GM19025 (cell line): ENCODE measurements at regions not wholly inside any gene's neighbourhood (a gene's known extent, or its start where the extent isn't known, plus 50 kb on each side); places are given as distances from the start of the nearest gene placed in this dataset.
"Not testable (repeated sequence)": the region's sequence is repeated elsewhere in the genome, so short reads cannot be mapped to it uniquely, and the experiment has no call there.

Source experiments
- ATAC-seq: cut with Tn5 transposase; IDR thresholded peaks from one replicate; pipeline ENCODE4 v1.9.1; 2021; ENCODE audit warnings: mild to moderate bottlenecking, low read depth, moderate library complexity; ENCODE audit not compliant: unreplicated experiment

- ATAC-seq, result not testable (repeated sequence)
Measured at GRCh38 chr18:1097991-1098735, 193.5 kb downstream of the ADCYAP1 start.

DNA sequence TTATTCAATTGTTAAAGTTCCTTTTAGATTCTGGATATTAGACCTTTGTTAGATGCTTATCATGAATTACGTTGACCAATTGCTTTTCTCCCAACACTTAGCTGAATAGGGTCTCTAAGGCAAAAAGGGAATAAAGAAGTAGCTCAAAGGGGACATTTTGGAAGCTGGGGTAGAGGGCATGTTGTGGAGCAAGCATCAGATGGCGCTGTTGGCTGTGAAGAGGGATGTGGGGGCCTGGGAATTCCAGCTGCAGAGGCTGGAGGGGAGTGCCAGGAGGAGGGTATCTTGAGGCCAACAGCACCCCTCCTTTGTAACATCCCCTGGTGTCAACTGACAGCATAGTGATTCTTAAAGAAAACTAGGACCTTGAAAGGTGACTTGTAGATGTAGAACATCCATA lies 198.2 kb downstream of the ADCYAP1 start:
- ATAC-seq, result no peak

DNA sequence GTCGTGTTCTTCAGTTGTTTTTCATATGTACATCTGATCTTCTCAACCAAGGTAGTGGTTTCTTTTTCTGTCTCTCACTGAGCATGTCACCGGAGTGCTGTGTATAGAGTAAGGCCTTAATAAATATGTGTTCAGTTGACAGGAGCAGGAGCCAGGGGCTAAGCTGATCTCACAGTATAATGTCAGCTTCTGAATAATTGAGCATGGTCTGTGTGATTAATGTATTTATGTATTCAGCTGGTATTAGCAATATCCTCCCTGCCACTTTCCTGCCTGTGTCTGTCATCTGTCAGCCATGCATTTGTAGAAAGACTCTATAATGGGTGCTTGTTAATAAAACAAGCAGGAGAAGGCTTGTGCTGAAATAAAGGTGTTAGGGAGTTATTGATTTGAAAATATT lies 198.9 kb downstream of the ADCYAP1 start:
- ATAC-seq, result no peak

DNA sequence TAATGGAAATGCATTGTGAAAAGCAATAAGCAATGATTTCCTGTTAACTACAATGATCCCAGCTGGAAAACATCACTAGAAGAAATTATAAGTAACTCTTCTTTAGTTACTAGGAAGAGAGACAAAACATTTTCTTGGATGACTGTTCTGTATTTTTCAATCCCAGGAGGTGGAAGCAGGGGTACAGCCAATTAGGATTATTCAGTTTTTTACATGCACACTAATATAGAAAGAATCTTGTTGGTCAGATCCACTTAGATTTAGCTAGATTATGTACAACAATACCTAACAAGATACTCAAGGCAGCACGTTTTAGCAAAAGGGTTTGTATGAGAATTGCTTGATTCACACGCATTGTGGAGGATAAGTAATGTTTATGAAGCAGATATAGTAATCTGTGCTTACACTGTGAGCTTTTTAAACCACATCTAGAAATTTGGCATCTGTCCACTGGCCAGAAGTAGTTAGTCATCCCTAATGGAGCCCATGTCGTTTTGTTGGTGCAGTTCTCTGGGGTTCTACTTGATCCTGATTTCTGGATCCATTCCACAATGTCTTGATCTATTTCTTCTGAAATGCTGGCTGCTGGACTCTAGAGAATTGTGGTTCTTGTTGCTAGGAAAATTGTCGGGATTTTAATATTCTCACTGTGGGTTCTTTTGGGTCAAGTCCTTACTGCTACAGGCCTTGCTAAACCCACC lies 199.7 kb downstream of the ADCYAP1 start:
- no peak for ATAC-seq

GRCh38 chr18:1124495-1124894 lies 219.8 kb downstream of the ADCYAP1 start:
- no peak for ATAC-seq

DNA sequence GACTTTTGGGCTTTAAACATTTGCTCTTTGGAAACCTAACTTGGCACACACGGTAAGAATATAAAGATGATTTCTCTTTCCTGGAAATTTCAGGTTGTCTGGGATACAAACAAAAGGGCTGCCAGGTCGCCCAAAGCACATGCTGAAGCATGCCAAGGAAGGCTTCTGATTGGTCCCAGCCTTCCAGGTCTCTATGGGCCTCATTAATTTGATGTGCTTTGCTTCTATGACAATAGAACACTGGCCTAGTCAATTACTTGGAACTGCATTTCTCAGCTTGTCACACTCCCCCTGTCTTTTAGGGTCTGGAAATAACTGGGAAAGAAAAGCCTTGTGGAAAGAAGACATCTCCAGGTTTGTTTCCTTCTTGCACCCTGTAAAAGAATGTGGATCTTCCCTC lies 228.9 kb downstream of the ADCYAP1 start:
- no peak for ATAC-seq

DNA sequence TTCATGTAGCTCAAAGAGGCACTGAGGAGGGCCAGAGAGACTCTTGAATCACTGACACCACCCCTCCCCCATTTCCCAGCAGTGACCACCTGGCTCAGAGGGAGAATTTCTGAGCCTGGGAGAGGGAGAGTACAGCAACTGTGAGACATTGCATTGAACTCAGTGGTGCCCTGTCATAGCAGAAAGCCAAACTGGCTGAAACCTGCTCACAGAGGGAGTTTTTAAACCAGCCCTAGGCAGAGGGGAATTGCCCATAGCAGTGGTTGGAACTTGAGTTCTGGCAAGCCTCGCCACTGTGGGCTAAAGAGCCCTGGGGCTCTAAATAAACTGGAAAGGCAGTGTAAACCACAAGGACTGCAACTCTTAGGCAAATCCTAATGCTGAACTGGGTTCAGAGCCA lies 243.1 kb downstream of the ADCYAP1 start:
- no peak for ATAC-seq

DNA sequence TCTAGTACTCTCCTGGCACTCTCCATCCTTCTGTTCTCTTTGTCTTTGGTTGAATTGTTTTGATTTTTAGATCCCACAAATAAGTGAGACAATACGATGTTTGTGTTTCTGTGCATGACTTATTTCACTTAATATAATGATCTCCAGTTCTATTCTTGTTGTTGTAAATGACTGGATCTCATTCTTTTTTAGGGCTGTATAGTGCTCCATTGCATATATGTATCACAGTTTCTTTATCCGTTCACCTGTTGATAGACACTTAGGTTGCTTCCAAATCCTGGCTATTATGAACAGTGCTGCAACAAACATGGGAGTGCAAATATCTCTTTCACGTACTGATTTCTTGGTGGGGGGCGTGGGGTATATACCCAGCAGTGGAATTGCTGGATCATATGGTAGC lies 245.0 kb downstream of the ADCYAP1 start:
- ATAC-seq, result no peak

GRCh38 chr18:1150344-1150743 lies 245.7 kb downstream of the ADCYAP1 start:
- ATAC-seq, result no peak

GRCh38 chr18:1152958-1153357 lies 248.3 kb downstream of the ADCYAP1 start:
- not testable (repeated sequence) for ATAC-seq

DNA sequence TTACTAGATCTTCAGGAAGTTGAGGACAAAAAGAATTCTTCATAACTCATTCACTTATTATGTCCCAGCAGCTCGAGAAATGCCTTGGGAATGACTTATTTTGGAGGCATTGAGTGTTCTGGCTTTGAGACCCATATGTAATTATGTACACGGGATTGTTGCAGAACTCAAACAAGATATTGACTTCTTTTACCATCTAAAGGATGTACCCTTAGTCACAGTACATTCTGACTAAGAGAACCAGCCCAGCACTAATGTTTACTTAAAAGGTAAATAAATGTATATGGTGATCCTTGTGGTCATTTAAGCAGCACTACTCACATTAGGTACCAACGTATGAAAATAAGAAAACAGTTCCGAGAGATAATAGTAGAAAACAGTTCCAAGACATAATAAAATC lies 268.9 kb downstream of the ADCYAP1 start:
- no peak for ATAC-seq

DNA sequence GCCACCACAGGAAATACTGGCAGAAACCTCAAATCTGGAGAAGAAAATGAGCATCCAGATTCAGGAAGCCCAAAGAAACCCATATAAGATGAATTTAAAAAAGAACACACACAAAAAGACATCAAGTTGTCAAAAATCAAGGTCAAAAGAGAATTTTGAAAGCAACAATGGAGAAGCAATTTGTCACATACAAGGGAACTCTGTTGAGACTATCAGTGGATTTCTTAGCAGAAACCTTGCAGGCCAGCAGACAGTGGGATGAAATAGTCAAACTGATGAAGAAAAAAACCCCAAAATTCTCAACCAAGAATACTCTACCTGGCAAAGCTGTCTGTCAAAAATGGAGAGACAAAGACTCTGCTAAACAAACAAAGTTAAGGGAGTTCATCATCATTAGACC lies 272.6 kb downstream of the ADCYAP1 start:
- ATAC-seq, result no peak

- ATAC-seq, result no peak
Measured at GRCh38 chr18:1191341-1191740, 286.7 kb downstream of the ADCYAP1 start.

GRCh38 chr18:1213126-1213525 lies 308.5 kb downstream of the ADCYAP1 start:
- no peak for ATAC-seq

- no peak for ATAC-seq
Measured at GRCh38 chr18:1222880-1223279, 318.2 kb downstream of the ADCYAP1 start.

DNA sequence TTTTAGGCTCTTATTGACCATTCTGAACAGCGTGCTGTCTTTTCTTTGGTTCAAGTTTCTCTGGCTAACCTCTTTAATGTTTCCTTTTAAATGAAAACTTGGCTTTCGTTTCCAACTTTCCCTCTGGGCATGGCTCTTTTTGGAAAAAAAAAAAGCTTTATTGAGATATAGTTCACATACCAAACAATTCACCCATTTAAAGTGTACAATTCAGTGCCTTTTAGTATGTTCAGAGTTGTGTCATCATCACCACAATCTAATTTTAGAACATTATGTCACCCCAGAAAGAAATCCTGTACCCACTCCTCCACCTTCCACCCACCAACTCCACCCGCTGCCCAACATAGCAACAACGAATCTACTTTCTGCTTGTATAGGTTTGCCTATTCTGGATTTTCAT lies 322.4 kb downstream of the ADCYAP1 start:
- ATAC-seq, result no peak

GRCh38 chr18:1229634-1230033 lies 325.0 kb downstream of the ADCYAP1 start:
- ATAC-seq, result no peak

- no peak for ATAC-seq
Measured at GRCh38 chr18:1232867-1233266, 328.2 kb downstream of the ADCYAP1 start.

GRCh38 chr18:1240701-1241100 lies 336.0 kb downstream of the ADCYAP1 start:
- ATAC-seq, result no peak

- ATAC-seq, result no peak
Measured at GRCh38 chr18:1244397-1245122, 339.9 kb downstream of the ADCYAP1 start.

DNA sequence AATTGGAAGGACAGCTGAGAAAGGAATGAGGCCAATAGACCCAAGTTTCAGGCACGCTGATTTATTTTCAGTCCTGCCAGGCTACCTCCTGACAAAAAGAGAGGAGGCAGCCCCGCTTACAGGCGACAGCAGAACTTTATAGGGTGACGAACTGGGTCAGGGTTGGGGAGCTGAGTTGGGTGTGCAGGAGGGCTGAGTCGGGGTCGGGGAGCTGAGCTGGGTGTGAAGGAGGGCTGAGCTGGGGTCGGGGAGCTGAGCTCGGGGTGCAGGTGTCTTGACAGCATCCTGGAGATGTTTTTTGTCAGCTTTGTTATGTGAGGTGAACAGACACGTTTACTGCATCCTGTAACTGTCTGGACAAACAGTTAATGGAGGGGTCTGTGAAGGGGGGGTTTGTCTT lies 342.2 kb downstream of the ADCYAP1 start:
- no peak for ATAC-seq

DNA sequence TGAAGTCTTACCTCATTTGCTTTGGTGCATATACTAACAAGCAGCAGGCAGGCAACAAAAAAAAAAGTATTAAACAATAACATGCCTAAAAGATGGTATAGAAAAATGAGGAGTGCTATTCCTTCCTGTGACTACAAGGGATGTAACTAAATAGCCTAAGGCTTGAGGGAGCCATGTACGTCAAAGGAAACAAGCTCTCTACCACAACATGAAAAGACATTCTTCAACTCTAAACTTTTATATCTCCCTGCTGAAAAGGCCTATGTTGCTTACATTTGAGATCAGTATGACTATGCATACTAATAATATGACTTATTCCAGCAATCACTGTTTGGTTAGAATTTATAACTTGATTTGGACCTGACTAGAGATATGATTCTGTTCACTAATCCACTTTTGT lies 347.9 kb downstream of the ADCYAP1 start:
- no peak for ATAC-seq
